ENCODE measurements at regions not wholly inside any gene's neighbourhood (a gene's known extent, or its start where the extent isn't known, plus 50 kb on each side); places are given as distances from the start of the nearest gene placed in this dataset.

GRCh38 chrX:109187473-109188168 is 294.3 kb downstream of the GUCY2F start:
- TF ChIP-seq POLR2A (IDR thresholded peaks at IDR 0.05) (no peak), CTCF (IDR thresholded peaks at IDR 0.05) (no peak)

Data from thyroid gland (tissue), 4 donors.